ENCODE measurements at regions not wholly inside any gene's neighbourhood (a gene's known extent, or its start where the extent isn't known, plus 50 kb on each side); places are given as distances from the start of the nearest gene placed in this dataset.

DNA sequence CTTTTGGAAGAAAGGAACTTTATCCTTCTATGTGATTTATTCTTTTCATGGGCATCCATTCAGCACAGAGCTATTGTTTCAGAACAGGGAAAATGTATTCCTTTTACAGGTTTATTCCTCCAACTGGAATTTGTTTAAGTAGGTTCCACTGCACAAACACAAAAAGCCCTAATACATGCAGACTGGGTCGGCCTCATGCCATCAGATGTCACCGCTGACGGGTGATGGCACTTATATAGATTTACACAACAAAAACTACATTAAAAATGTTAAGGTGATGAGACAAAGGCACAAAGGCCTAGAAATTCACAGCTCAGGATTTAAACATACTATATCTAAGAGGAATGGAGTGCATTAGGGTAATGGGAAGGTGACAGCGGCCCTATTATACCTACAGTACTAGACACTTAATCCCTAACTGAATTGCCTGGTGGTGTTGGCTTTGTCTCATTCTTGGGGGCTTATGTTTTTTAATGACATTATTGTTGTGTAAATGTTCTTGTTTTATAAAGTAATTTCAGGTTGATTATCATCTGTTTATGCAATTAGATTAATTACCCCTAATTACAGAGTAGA lies 276.4 kb upstream of the PSMD7 start:
- H2BK20ac ChIP-seq (ENCODE audit: low read length), result no peak overlapping the region
- no peak overlapping the region for H2BK12ac ChIP-seq (ENCODE audit: low read depth, low read length)
- no peaks in the 10 kb centered on the region for H3K79me2 ChIP-seq (ENCODE audit: control insufficient read depth in 1 of 2, insufficient read depth in 2 of 2, low read length in 2 of 2)
- H3K23ac ChIP-seq (ENCODE audit: insufficient read length), result no peak overlapping the region
- no peak overlapping the region for H3K9ac ChIP-seq (replicated peaks in 1 of 4; ENCODE audit: extremely low read depth in 1 of 4, low read depth in 3 of 4, low read length in 3 of 4)
- H3K9me3 ChIP-seq (ENCODE audit: insufficient read depth in 2 of 2, low read depth in 1 of 2, low read length in 1 of 2), result no peaks in the 10 kb centered on the region; a peak in 1 of 4 replicates
- H4K8ac ChIP-seq (ENCODE audit: extremely low read depth, insufficient read depth, low read length), result no peak overlapping the region
- H3K79me1 ChIP-seq (ENCODE audit: low read depth, low read length), result no peaks in the 10 kb centered on the region
- DNase-seq (ENCODE audit: low read depth in 1 of 2, low spot score in 2 of 2) (no peak), FAIRE-seq (no peak)
- CTCF ChIA-PET (ENCODE audit: partially characterized antibody), result interaction anchor here (1.3 to 1.6 kb wide), 2 partner anchors 8 to 15 kb away, joined by 3 to 7 read pairs; no protein-coding TSS in a partner anchor
- no peaks in the 10 kb centered on the region for H3K27me3 ChIP-seq (replicated peaks in 1 of 4; ENCODE audit: control insufficient read depth in 3 of 4, extremely low read depth in 1 of 4, insufficient read depth in 3 of 4, low read length in 3 of 4)
- H2AFZ ChIP-seq (ENCODE audit: low read length), result no peak overlapping the region
- H3K36me3 ChIP-seq (ENCODE audit: control insufficient read depth in 2 of 4, insufficient read depth in 4 of 4, low read length in 3 of 4), result no peaks in the 10 kb centered on the region
- no peak overlapping the region for H2BK120ac ChIP-seq (replicated peaks; ENCODE audit: low read depth, low read length)
- H3K4me3 ChIP-seq (ENCODE audit: extremely low read depth in 1 of 4, insufficient read depth in 2 of 4, low read depth in 3 of 4, low read length in 4 of 4), result no peak overlapping the region; a peak in 1 of 8 replicates
- H3K14ac ChIP-seq (ENCODE audit: insufficient read length), result no peak overlapping the region
- H3K27ac ChIP-seq (ENCODE audit: low read depth, low read length), result no peak overlapping the region
- 43% methylated on average over 4 of the region's 4 CpGs; no CpG with 5 or more reads in 1 of the 2 experiments for WGBS, 2 experiments (ENCODE audit: extremely low coverage in 1 of 2, insufficient coverage in 1 of 2, insufficient read length in 1 of 2, insufficient replicate concordance in 2 of 2, low coverage in 1 of 2, low lambda C conversion rate in 2 of 2, missing lambda C conversion rate in 1 of 2)
- no peak overlapping the region for H3K4ac ChIP-seq (replicated peaks; ENCODE audit: insufficient read length, low read depth, low read length)
- H3K23me2 ChIP-seq (ENCODE audit: low read depth, low read length), result no peaks in the 10 kb centered on the region
- no peak overlapping the region for H2BK15ac ChIP-seq (ENCODE audit: low read length)
- no peak overlapping the region for H3K56ac ChIP-seq (replicated peaks; ENCODE audit: insufficient read length, low read depth, low read length)
- H3K18ac ChIP-seq (ENCODE audit: extremely low read depth, low read length), result no peak overlapping the region
- no peak for TF ChIP-seq BRCA1 (IDR thresholded peaks at IDR 0.05; ENCODE audit: low read depth, low read length)
- no peak for TF ChIP-seq GABPA (IDR thresholded peaks at IDR 0.05; ENCODE audit: borderline replicate concordance, insufficient read depth, low read length)
- TF ChIP-seq EZH2 (IDR thresholded peaks at IDR 0.05; ENCODE audit: low read depth, low read length, severe bottlenecking), result no peak
- TF ChIP-seq KDM5A (IDR thresholded peaks at IDR 0.05; ENCODE audit: low read length), result no peak
- TF ChIP-seq TAF1 (IDR thresholded peaks at IDR 0.05; ENCODE audit: low read depth, low read length), result no peak
- TF ChIP-seq GTF2F1 (IDR thresholded peaks at IDR 0.05; ENCODE audit: borderline replicate concordance, low read depth, low read length), result no peak
- TF ChIP-seq HDAC6 (IDR thresholded peaks at IDR 0.05; ENCODE audit: low read depth, low read length), result no peak
- no peak for TF ChIP-seq JUND (IDR thresholded peaks at IDR 0.05; ENCODE audit: low read length)
- H4K5ac ChIP-seq (ENCODE audit: insufficient read length, low read depth, low read length), result no peak overlapping the region
- H3K4me2 ChIP-seq (ENCODE audit: insufficient read depth in 1 of 2, low read depth in 2 of 2, low read length in 2 of 2), result peak overlapping the region; percentile 30 to 32; a peak in 2 of 4 replicates
- H3K4me1 ChIP-seq (replicated peaks in 1 of 4; ENCODE audit: control insufficient read depth in 3 of 4, insufficient read depth in 4 of 4, low read length in 3 of 4), result peaks cover 0 to 9% (median 4%) of the 10 kb centered on the region in 4 experiments; a peak in 3 of 7 replicates
- POLR2A ChIA-PET (ENCODE audit: partially characterized antibody), result interaction anchor here (0.9 to 1.0 kb wide), 2 partner anchors 14 to 15 kb away, joined by 3 read pairs; no protein-coding TSS in a partner anchor
- H4K91ac ChIP-seq (replicated peaks; ENCODE audit: insufficient read length, low read length), result no peak overlapping the region
- H2AK5ac ChIP-seq (ENCODE audit: low read depth, low read length), result no peak overlapping the region
- no peak overlapping the region for H2BK5ac ChIP-seq (ENCODE audit: low read depth, low read length)
- H4K20me1 ChIP-seq (replicated peaks in 1 of 2; ENCODE audit: control insufficient read depth in 1 of 2, insufficient read depth in 2 of 2, low read length in 2 of 2), result no peaks in the 10 kb centered on the region

Measured in H1 (cell line).